Heart right ventricle (tissue), 16 donors: ENCODE measurements at regions not wholly inside any gene's neighbourhood (a gene's known extent, or its start where the extent isn't known, plus 50 kb on each side); places are given as distances from the start of the nearest gene placed in this dataset.

Experiments used
- ATAC-seq, 8 donors: fragments of 200-7000 bp; cut with Tn5 transposase; one replicate each; pipeline ENCODE4 v1.9.1; 2020; ENCODE audit warnings: mild to moderate bottlenecking in 8 of 8, moderate library complexity in 8 of 8, moderate number of reproducible peaks in 1 of 8
- DNase-seq, 2 donors: peaks; one replicate each; pipeline ENCODE4 v3.0.0-alpha.2; 2020
- H3K27ac ChIP-seq, 10 donors: fragments of 200-600 bp; sonication (generic) in 2 of 10; one replicate each; pipeline versions ENCODE4 v1.5.0 to v1.8.0; 2020 to 2022; ENCODE audit warnings: mild to moderate bottlenecking in 3 of 10
- H3K27me3 ChIP-seq, 7 donors: fragments of 200-600 bp; one replicate each; pipeline ENCODE4 v1.8.0; 2021 to 2022; ENCODE audit warnings: mild to moderate bottlenecking in 2 of 7
- H3K36me3 ChIP-seq, 9 donors: fragments of 200-600 bp; sonication (generic) in 1 of 9; one replicate each; pipeline versions ENCODE4 v1.5.0 to v1.8.0; 2020 to 2022; ENCODE audit warnings: mild to moderate bottlenecking in 2 of 9
- H3K4me1 ChIP-seq, 9 donors: fragments of 200-600 bp; sonication (generic) in 1 of 9; one replicate each; pipeline versions ENCODE4 v1.5.0 to v1.8.0; 2020 to 2022; ENCODE audit warnings: mild to moderate bottlenecking in 4 of 9
- H3K4me3 ChIP-seq, 10 donors: fragments of 200-600 bp; sonication (generic) in 2 of 10; one replicate each; pipeline versions ENCODE4 v1.5.0 to v1.8.0; 2020 to 2022; ENCODE audit warnings: mild to moderate bottlenecking in 7 of 10, moderate library complexity in 2 of 10
- H3K9me3 ChIP-seq, 11 donors: fragments of 200-600 bp in 10 of 11; sonication (generic) in 2 of 11; one replicate each; pipeline versions ENCODE4 v1.5.0 to v1.8.0; 2013 to 2022; ENCODE audit warnings: mild to moderate bottlenecking in 2 of 11, control low read depth in 1 of 11, moderate library complexity in 1 of 11
- CTCF ChIP-seq, 9 donors: fragments of 200-600 bp; sonication (generic) in 2 of 9; IDR thresholded peaks; one replicate each; pipeline versions ENCODE4 v1.5.0 to v1.8.0; 2021 to 2022; ENCODE audit warnings: antibody characterized with exemption in 9 of 9, mild to moderate bottlenecking in 5 of 9, moderate library complexity in 1 of 9
- WGBS, 2 donors: extraction: QIAGEN DNeasy Blood & Tissue Kit; methylation state at CpG; one replicate each; pipeline ENCODE4 v1.1.7; 2013; ENCODE audit warnings: inconsistent platforms in 1 of 2; 5-methylcytosine and 5-hydroxymethylcytosine counted together
- intact Hi-C, 10 donors: fragments of 100-400 bp; cut with DNase I; formaldehyde crosslinking; loops; one replicate each; pipeline versions ENCODE4 v1.11.1 to v1.14.2; 2022
- donor health status: Arrhythmogenic right ventricular cardiomyopathy.
- donor health status: ischemic (EF 13 %, LVEDD 7.1; RV severe dilation, severe dysfunction).
- donor health status: healthy with polysubstance abuse.
- donor health status: DM: no; HTN: yes; CAD: no.
- donor health status: DM: no; HTN: no; CAD: no.
- donor health status: ischemic (EF 25% LVEDD 6.9; RV normal size, moderate dysfunction).
- donor health status: ischemic (EF 25% LVEDD 5.7; RV mildly dilated, moderate dysfunction).
- donor health status: healthy.
- donor health status: DM: yes; HTN: yes; CAD: no.
- donor health status: Ischemic cardiomyopathy.
- donor health status: ischemic (EF 35%, LVEDD 5.7; RV mildly dilated, moderate dysfunction).
- donor health status: nonischemic (EF 11% LVEDD 7.7; RV severe dilation, severe dysfunction).
- donor health status: DM: yes; HTN: yes; CAD: no.
- donor health status: PGD.
- donor health status: ischemic (EF 29% LVEDD 5.4; RV normal size, mild dysfunction).
- donor health status: nonischemic (EF 23%, LVEDD 6.1; RV moderate dilation, normal function).

- no peak for DNase-seq
- 0 to 1% methylated on average over 41 to 59 of the region's 59 CpGs for WGBS, 2 donors
- TF ChIP-seq CTCF (IDR thresholded peaks at IDR 0.05) = peak; percentile 30 to 68 (median 48)
- peaks cover 0 to 6% (median 0%) of the 10 kb centered on the region in 11 donors for H3K9me3 ChIP-seq
- intact Hi-C loops = loop anchor here in 8 of 10 donors (1.0 to 5.0 kb wide), 15 partner anchors 15 to 229 kb away; partner anchors contain the start of genes SERTAD2 (in 5 of the 8) and AFTPH (in 1 of the 8)
- no peaks in the 10 kb centered on the region for H3K36me3 ChIP-seq
- ATAC-seq = peak; percentile 90 to 98 (median 94)
- no peaks in the 10 kb centered on the region for H3K27me3 ChIP-seq
- H3K4me1 ChIP-seq = peaks cover 0 to 34% (median 19%) of the 10 kb centered on the region in 9 donors
- H3K4me3 ChIP-seq = peak overlapping the region; percentile 55 to 86 (median 72)
- peak overlapping the region; percentile 92 to 100 (median 97) for H3K27ac ChIP-seq
These were observed 97.9 kb upstream of the SERTAD2 start for GRCh38 chr2:64751286-64752260.

- no peak for DNase-seq
- ATAC-seq = no peak
- Histone ChIP-seq H3K27ac (no peak overlapping the region), H3K9me3 (peaks cover 0 to 6% (median 0%) of the 10 kb centered on the region in 11 donors), H3K4me1 (peaks cover 0 to 23% (median 19%) of the 10 kb centered on the region in 9 donors), H3K27me3 (no peaks in the 10 kb centered on the region), H3K36me3 (no peaks in the 10 kb centered on the region), H3K4me3 (no peak overlapping the region)
- 49 to 51% methylated on average over 2 of the region's 2 CpGs for WGBS, 2 donors
- no peak for TF ChIP-seq CTCF (IDR thresholded peaks at IDR 0.05)
- intact Hi-C loops = loop anchor here in 5 of 10 donors (2.0 to 5.0 kb wide), 6 partner anchors 13 to 231 kb away; partner anchors contain the start of genes AFTPH (in 1 of the 5) and SERTAD2 (in 1 of the 5)
These were observed 99.7 kb upstream of the SERTAD2 start for GRCh38 chr2:64753399-64753798.

DNA sequence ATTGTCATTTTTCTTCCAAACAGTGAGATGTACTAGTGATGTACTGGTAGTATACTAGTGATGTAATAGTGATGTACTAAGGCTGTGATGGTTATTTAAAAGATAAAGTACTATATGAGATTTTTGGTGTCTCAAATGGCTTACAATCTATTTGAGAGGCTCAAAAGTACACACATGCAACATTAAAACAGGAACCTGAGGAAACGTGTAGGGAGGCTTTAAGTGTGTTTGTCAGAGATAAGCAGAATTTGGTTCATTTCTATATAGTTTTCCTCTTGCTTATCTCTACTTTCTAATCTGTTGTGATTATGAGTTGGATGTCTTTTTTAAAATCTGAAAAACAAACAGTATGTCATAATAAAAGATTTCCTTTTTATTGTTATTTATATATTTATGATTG, 100.9 kb upstream of the SERTAD2 start:
- DNase-seq = no peak
- WGBS, 2 donors = 72 to 83% methylated on average over 1 of the region's 1 CpG
- Histone ChIP-seq H3K27ac (no peak overlapping the region), H3K36me3 (no peaks in the 10 kb centered on the region), H3K9me3 (peaks cover 0 to 6% (median 0%) of the 10 kb centered on the region in 11 donors), H3K4me1 (peaks cover 0 to 12% (median 9%) of the 10 kb centered on the region in 9 donors), H3K27me3 (no peaks in the 10 kb centered on the region), H3K4me3 (no peak overlapping the region)
- intact Hi-C loops = loop anchor here in 5 of 10 donors (5.0 kb wide), 5 partner anchors 78 to 232 kb away; partner anchors contain the start of genes AFTPH (in 1 of the 5) and SERTAD2 (in 1 of the 5)
- ATAC-seq = no peak
- no peak for TF ChIP-seq CTCF (IDR thresholded peaks at IDR 0.05)

GRCh38 chr2:64757126-64757525, 103.4 kb upstream of the SERTAD2 start:
- peaks cover 0 to 6% (median 4%) of the 10 kb centered on the region in 9 donors for H3K4me1 ChIP-seq
- ATAC-seq = no peak
- H3K9me3 ChIP-seq = peaks cover 0 to 6% (median 0%) of the 10 kb centered on the region in 11 donors
- 90 to 93% methylated on average over 2 of the region's 2 CpGs for WGBS, 2 donors
- no peak for DNase-seq
- no peak overlapping the region for H3K4me3 ChIP-seq
- no peak for TF ChIP-seq CTCF (IDR thresholded peaks at IDR 0.05)
- intact Hi-C loops = no loop called here
- H3K27me3 ChIP-seq = no peaks in the 10 kb centered on the region
- no peaks in the 10 kb centered on the region for H3K36me3 ChIP-seq
- H3K27ac ChIP-seq = no peak overlapping the region
